Calu3 (cell line): ENCODE measurements at regions not wholly inside any gene's neighbourhood (a gene's known extent, or its start where the extent isn't known, plus 50 kb on each side); places are given as distances from the start of the nearest gene placed in this dataset.

Source experiments
- BruUV-seq: library from RNA; stranded (reverse); fragments of 400-500 nt; replicated peaks from 2 replicates; lab custom pipeline; 2021; lab: Mats Ljungman, UMichigan
- CTCF ChIA-PET: fragments of 300-600 bp; sonication (Branson Sonifier 250); formaldehyde crosslinking; loops from one replicate; lab custom pipeline; 2022; ENCODE audit warnings: antibody characterized with exemption; lab: Charles Lee
- DNase-seq: peaks from one replicate; pipeline ENCODE4 v3.0.0; 2022
- H3K27ac Mint-ChIP-seq: one replicate; pipeline ENCODE4 v1.8.0; 2022; ENCODE audit warnings: mixed read lengths; ENCODE audit not compliant: unreplicated experiment
- H3K27me3 Mint-ChIP-seq: one replicate; pipeline ENCODE4 v1.8.0; 2022; ENCODE audit warnings: mixed read lengths; ENCODE audit not compliant: unreplicated experiment
- H3K36me3 Mint-ChIP-seq: one replicate; pipeline ENCODE4 v1.8.0; 2022; ENCODE audit warnings: mild to moderate bottlenecking, moderate library complexity, mixed read lengths; ENCODE audit not compliant: insufficient read depth, unreplicated experiment
- H3K4me1 Mint-ChIP-seq: one replicate; pipeline ENCODE4 v1.8.0; 2022; ENCODE audit warnings: mild to moderate bottlenecking, low read depth, mixed read lengths; ENCODE audit not compliant: unreplicated experiment
- H3K4me3 Mint-ChIP-seq: one replicate; pipeline ENCODE4 v1.8.0; 2022; ENCODE audit warnings: mild to moderate bottlenecking, low read depth, moderate library complexity, mixed read lengths; ENCODE audit not compliant: unreplicated experiment
- H3K9me3 Mint-ChIP-seq: one replicate; pipeline ENCODE4 v1.8.0; 2022; ENCODE audit warnings: low read depth, mixed read lengths; ENCODE audit not compliant: unreplicated experiment
- CTCF ChIP-seq: fragments of 200-600 bp; IDR thresholded peaks from one replicate; pipeline ENCODE4 v1.8.0; 2022; ENCODE audit warnings: antibody characterized with exemption; ENCODE audit not compliant: unreplicated experiment
- intact Hi-C: fragments of 100-400 bp; cut with micrococcal nuclease; formaldehyde crosslinking; loops from one replicate; pipeline ENCODE4 v1.10.0; 2022; ENCODE audit not compliant: unreplicated experiment

DNA sequence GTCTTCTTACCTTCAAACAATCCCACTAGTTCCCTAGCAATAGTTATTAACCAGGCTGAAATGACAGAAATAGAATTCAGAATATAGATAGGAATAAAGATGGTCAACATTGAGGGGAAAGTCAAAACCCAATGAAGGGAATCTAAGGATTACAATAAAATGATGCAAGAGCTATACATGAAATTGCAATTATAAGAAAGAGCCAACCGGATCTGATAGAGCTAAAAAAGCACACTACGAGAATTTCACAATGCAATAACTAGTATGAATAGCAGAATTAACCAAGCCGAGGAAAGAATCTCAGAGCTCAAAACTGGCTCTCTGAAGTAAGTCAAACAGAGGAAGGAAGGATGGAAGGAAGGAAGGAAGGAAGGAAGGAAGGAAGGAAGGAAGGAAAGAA, 288.7 kb upstream of the KCND2 start:
- Mint-ChIP-seq H3K36me3 (no peaks in the 10 kb centered on the region), H3K9me3 (peaks cover 5% of the 10 kb centered on the region), H3K27ac (peak overlapping the region; percentile 6), H3K4me3 (no peak overlapping the region), H3K4me1 (no peaks in the 10 kb centered on the region), H3K27me3 (no peaks in the 10 kb centered on the region)
- DNase-seq: no peak
- intact Hi-C loops: no loop called here
- TF ChIP-seq CTCF: no peak
- CTCF ChIA-PET: interaction anchor here (0.6 to 0.7 kb wide), 2 partner anchors 216 to 1720 kb away, joined by 3 to 4 read pairs; no protein-coding TSS in a partner anchor
- no TSS peak for BruUV-seq

- H3K36me3 Mint-ChIP-seq: no peaks in the 10 kb centered on the region
- no peak overlapping the region for H3K4me3 Mint-ChIP-seq
- TF ChIP-seq CTCF: no peak
- H3K9me3 Mint-ChIP-seq: peaks cover 7% of the 10 kb centered on the region
- H3K4me1 Mint-ChIP-seq: no peaks in the 10 kb centered on the region
- no peak overlapping the region for H3K27ac Mint-ChIP-seq
- H3K27me3 Mint-ChIP-seq: no peaks in the 10 kb centered on the region
- intact Hi-C loops: no loop called here
- CTCF ChIA-PET: no interaction called here
- no TSS peak for BruUV-seq
- DNase-seq: no peak
These were observed 284.6 kb upstream of the KCND2 start for GRCh38 chr7:119988401-119988800.

DNA sequence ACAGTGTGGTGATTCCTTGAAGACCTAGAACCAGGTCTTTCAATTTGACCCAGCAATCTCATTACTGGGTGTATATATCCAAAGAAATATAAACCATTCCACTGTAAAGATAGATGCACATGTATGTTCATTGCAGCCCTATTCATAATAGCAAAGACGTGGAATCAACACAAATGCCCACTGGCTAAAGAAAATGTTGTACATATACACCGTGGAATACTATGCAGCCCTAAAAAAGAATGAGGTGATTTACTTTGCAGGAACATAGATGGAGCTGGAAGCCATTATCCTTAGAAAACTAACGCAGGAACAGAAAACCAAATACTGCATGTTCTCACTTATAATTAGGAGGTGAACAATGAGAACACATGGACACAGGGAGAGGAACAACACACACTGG, 278.0 kb upstream of the KCND2 start:
- DNase-seq: no peak
- no peak overlapping the region for H3K27ac Mint-ChIP-seq
- no peaks in the 10 kb centered on the region for H3K4me1 Mint-ChIP-seq
- no peak overlapping the region for H3K4me3 Mint-ChIP-seq
- no peaks in the 10 kb centered on the region for H3K36me3 Mint-ChIP-seq
- no peaks in the 10 kb centered on the region for H3K27me3 Mint-ChIP-seq
- TF ChIP-seq CTCF: no peak
- no TSS peak for BruUV-seq
- intact Hi-C loops: no loop called here
- CTCF ChIA-PET: no interaction called here
- peaks cover 4% of the 10 kb centered on the region for H3K9me3 Mint-ChIP-seq

DNA sequence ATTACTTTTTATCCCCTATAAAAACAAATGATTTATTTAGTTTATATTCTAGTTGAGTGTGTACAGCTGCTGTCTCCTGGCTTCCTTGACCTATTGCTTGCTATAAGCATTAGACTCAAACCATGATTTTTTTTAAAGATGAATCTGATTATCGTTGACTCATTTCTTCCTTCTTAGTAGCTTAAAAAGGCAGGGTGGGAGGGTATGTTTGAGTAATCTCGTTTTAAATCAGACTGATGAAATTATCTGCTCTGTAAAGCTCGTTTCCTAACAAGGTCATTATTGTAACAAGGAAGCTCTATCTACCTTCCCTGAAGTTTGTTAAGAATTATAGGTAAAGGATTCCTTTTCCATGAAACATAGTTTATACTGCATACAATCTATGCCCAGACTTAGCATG, 276.3 kb upstream of the KCND2 start:
- H3K4me1 Mint-ChIP-seq: no peaks in the 10 kb centered on the region
- no peak for TF ChIP-seq CTCF
- intact Hi-C loops: no loop called here
- no peaks in the 10 kb centered on the region for H3K36me3 Mint-ChIP-seq
- DNase-seq: no peak
- H3K27me3 Mint-ChIP-seq: no peaks in the 10 kb centered on the region
- H3K9me3 Mint-ChIP-seq: no peaks in the 10 kb centered on the region
- CTCF ChIA-PET: no interaction called here
- no peak overlapping the region for H3K4me3 Mint-ChIP-seq
- H3K27ac Mint-ChIP-seq: no peak overlapping the region
- no TSS peak for BruUV-seq
